ENCODE measurements at regions not wholly inside any gene's neighbourhood (a gene's known extent, or its start where the extent isn't known, plus 50 kb on each side); places are given as distances from the start of the nearest gene placed in this dataset.

DNA sequence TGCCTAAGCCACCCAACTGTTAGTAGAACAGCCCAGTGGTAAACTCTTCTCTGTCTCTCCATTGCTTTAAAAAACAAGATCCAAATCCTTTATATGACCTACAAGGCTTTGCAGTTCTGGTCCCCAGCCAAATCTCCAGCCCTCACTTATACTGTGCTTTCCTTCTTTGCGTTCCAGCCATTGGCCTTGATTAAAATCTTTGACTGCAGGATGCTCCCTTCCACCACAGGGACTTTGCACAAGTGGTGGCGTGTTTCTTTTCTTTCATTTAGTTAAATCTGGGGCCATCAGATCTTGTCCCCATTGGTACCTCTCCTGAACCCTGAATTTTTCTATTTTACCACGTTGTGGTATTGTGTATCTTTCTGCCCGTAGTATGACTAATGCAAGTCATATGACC, 183.7 kb downstream of the VRK1 start:
- no peak for DNase-seq

DNA sequence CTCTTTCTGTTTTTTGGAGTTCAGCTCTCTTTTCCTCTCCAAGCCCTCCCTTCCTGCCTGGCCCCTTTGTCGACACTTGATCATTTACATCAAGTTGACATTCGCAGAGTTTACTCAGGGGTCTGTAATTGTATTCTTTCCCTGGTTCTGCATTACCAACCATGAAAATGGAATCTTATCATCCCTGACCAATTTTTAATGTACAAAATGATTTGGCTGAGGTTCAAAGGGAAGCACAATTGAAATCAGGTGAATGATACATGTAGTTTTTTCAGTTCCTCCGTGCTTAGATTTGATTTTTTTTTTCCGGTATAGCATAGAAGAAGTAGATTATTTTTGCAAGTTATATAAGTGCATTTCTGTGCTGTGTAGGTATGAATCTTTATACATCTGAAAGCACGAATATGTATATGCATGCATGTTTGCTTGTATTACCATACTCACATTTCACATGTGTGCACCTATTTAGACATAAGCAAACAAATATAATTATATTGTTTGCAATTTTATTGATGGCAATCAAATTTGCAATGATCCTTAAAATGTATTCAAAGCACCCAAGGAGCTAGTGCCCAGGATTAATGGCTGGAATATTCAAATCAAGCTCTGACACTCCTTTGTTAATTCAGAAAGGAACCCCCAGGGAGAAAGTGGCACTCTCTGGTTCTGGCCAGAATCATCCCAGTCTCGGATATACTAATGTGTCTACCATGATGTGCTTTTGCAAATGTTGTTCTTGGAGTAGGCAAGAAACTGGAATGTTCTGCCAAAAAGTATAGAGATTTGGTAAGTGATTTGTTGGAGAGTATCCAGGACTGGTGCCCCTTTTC, 189.3 kb downstream of the VRK1 start:
- no peak for DNase-seq

DNA sequence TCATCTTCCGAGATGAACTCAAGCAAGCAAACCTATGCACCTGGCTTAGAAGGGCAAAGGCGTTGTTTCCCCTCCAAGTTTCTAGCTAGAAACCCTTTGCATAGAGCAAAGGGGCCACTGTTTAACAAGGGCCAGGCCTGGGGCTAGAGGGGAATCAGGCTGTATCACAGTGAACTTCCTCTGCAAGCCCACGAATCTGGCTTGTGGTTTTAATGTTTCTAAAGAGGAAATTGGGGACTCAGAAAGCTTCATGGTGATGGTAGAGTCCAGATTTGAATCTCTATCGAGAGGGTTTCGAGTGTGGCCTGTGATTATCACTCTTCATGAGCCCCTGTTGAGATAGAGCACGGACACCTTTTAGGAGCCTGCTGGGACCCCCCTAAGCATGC, 189.9 kb downstream of the VRK1 start:
- DNase-seq = no peak

DNA sequence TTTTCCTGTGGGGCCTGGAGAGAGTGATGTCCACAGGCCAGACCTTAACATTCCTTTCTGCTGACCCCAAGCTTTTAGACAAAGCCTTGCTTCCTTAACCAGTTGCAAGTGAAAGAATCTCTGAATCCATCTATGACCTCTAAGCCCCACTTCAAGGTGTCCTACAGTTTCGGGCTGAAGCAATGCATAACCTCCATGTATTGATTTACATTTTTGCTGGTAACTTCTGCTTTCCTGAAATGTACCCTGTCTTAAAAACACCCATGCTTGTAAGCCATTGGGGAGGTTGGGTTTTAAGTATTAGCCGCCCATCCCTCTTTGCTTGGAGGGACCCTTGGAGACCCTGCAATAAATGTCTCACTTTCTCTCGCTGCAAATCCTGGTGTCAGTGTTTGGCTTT, 190.6 kb downstream of the VRK1 start:
- DNase-seq = no peak

DNA sequence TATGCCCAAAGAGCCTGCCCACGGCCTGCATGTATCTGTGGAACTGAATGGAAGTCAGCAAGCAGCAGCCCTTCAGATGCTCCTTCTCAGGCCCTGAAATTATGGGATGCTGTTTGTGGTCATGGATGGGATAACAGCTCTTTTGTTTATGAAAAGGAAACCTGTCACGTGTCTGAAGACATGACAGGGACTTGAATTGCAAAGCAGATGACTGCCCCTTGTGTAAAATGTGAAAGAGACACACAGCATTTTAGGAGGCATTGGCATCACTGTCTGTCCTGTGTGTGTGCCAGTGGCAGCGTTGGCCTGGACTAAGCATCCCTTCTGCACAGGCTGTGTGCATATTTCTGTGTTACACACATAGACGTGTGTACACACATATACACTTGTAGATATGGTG, 192.1 kb downstream of the VRK1 start:
- DNase-seq = no peak

DNA sequence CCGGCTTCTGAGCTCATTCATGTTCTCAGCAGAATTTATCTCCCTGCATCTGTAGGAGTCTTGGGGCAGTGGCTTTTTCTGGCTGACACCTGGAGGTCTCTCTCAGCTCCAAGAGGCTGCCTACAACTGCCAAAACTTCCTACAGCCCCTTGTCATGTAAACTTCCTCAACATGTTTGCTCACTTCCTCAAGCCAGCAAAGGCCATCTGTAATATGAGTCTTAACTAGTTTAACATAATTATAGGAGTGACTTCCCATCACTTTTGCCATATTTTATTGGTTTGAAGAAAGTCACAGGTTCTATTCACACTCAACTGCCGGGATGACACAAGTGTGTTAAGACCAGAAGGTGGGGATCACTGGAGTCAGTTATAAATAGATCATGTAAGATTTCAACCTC, 194.0 kb downstream of the VRK1 start:
- no peak for DNase-seq

DNA sequence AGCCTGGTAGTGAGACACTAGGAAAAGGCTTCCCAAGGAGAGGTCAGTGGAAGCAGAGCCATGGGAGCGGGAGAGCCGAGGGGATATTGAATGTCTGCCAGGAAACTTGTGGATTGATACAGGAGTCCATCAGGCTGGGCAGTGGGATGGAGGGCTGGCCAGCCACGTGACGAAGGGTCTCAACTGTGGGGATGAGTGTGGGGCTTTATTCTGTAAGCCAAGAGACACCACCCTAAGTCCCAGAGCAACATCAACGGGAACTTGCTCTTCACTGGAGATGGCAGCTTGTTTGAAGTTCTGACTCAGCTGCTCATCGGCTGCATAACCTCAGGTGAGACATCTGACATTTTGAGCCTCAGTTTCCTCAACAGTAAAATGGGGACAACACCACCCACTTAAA, 197.8 kb downstream of the VRK1 start:
- DNase-seq = no peak

DNA sequence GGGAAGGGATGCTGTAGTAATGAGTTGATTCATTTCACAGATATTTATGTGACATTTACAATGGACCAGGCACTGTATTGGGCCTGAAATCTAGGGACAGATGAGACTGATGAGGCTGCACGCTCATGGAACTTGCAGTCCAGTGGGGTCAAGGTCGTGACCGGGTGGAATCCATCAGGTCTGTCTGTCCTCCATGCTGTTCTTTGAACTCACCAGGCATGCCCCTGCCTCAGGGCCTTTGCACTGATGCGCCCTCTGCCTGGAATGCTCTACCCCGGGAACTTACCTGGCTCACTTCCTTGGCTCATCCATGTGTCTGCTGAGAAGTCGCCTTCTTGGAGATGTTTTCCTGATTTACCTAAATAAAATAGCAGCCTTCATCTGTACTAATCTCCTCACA, 200.1 kb downstream of the VRK1 start:
- no peak for DNase-seq

DNA sequence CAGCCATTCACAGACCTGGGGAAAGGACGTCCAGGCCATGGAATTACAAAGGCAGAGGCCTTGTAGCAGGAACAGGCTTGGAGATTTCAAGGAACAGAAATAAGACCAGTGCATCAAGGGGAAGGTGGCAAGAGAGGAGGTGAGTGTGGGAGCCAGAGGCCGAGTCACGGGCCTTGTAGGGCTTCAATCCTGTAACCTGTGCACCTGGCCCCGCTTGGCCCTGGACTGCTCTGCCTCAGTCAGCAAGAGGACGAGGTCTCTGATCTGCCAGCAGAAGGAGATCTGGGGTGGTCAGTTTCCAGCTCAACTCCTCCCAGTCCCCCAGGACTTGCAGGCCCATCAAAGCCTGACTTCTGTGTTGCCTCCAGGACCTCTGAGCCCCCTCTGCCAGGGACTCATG, 200.8 kb downstream of the VRK1 start:
- no peak for DNase-seq

DNA sequence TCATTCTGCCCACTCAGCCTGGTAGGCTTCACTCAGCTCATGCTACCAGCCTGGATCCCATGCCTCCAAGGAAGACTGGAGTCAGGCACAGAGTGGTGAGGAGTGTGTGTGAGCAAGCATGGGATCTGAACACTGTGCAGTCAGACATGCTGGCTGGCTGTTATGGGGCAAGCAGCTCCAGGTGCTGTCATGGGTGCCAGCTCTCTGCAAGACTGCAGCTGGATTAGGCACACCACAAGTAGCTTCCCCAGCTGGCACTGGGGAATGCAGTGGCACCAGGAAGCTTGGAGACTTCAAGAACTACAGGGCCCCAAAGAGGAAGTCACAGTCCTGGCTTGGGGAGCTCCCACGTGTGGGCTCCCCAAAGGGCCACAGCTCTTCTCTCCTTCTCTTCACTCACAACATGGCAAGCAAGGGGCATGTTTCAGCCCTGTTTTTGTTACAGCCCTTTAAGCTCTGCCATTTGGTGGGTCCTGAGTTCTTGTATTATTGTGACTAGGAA, 202.5 kb downstream of the VRK1 start:
- no peak for DNase-seq

DNA sequence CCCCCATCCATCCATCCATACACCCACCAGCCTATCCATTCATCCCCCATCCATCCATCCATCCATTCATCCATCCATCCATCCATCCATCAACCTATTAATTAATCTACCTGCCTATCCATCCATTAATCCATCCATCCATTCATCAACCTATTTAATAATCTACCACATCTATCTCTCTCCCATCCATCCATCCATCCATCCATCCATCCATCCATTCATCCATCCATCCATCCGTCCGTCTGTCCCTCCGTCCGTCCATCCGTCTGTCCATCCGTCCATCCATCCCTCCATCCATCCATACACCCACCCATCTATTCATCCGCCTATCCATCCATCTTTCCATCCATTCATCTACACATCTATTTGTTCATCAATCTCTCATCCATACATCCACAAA, 205.3 kb downstream of the VRK1 start:
- DNase-seq = no peak

DNA sequence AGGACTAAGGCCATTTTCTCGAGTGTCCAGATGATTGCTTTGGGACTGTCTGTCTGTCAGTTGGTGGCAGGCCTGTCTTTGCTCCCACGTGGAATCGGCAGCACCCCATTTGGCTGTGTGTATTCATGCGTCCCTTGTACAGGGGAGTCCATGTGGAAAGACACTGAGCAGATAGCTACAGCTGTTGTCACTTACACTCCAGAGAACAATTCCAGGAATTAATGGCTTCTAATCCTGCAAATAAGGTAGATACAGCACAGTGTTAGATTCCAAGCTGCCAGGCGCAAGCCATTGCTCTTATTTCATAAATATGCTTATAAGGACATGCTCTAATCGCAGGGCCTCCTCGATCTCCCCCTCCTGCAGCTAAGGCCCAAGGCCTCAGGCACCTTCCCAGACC, 208.8 kb downstream of the VRK1 start:
- no peak for DNase-seq

DNA sequence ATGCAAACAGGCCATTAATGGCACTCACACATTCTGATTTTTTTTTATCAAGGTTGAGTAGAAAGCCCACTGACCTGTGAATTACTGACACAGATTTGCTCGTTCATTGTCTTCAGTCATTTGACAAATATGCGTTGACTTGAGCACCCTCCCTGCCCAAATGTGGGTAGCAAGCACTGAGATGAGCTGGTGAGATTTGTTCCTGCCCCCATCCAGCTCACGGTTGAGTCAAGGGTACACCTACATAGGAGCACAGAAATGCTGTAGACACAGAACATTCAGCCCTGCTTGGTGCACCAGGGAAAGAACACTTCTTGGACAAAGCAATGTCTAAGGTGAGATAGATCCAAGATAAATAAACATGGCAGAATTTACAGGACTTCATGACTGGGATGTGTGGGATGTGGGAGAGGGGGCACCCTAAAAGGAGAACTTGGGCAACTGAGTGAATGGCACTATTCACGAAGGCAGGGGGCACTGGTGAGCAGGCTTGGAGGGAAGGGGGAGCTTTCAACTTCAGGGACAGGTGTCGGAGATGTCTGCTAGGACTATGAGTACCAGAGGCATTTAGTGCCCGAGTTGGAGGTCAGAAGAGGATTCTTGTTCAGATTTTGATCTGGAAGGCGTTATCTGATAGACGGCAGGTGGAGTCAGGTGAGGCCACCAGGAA, 213.4 kb downstream of the VRK1 start:
- DNase-seq = no peak

DNA sequence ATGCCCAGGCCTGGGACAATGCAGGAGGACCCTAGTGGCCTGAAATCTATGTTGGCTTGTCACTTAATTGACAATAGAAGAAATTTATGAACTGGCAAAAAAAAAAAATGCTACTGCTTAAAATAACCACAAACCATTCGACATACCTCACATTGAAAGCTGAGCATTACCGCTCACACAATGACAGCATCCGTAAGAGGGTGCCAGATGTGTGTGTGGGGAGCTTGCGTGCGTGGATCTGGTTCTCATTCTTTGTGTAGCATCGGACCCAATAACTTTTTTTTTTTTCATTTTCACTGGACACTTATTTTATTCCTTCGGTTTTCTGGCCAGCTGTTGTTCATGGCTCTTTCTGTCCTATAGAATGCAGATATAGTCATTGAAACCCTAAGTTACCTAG, 216.7 kb downstream of the VRK1 start:
- DNase-seq = no peak

DNA sequence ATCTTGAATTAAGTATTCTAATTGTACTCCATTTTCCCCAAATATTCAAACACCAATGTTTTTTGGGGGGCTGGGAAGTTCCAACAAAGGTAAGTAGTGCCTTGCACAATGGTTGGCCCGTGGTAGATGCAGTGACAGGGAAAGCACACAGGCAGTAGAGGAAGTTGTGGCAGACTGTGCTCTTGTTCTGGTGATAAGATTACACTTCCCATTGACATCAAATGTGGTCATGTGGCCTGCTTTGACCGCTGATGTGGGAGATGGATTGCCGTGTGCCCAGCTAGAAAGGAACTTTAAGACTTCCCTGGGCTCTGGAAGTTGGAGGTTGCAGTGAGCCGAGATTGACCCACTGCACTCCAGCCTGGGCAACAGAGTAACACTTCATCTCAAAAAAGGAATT, 223.8 kb downstream of the VRK1 start:
- peak; percentile 11 for DNase-seq

DNA sequence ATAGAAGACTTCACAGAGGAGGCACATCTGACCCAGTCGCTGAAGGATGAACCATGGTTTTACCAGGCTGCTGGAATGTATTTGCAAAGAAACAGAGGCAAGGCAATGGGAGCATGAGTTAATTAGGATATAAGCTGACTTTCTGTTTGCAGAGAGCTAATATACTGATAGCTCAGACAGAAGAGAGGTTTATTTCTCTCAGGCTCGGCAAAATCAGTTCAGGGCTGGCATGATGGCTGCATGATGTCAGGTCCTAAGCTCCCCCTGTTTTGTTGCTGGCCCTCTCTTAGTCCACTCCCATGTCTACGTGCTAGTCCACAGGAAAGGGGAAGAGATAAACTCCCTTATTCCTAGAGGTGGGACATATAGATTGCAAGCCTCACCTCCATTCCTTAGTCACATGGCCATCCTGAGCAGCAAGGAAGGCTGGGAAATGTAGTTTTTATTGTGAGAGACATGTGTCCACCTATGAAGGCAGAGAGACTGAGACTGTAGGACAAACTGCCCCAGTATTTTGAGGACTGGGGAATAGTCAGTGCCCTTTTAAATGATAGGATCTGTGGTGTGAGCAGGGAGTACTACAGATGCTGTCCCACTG, 224.5 kb downstream of the VRK1 start:
- no peak for DNase-seq

DNA sequence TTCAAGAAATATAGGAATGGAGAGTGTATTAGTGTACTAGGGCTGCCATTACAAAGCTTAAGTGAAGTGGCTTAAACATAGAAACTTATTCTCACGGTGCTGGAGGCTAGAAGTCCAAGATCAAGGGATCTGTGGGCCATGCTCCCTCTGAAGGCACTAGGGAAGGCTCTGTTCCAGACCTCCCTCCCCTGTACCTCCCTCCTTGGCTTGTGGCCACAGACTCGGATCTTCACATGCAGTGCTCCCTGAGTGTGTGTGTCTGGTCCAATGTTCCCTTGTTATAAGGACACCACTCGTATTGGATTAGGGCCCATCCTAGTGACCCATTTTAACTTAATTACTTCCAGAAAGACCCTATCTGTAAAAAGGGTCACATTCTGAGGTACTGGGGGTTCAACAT, 225.6 kb downstream of the VRK1 start:
- no peak for DNase-seq

DNA sequence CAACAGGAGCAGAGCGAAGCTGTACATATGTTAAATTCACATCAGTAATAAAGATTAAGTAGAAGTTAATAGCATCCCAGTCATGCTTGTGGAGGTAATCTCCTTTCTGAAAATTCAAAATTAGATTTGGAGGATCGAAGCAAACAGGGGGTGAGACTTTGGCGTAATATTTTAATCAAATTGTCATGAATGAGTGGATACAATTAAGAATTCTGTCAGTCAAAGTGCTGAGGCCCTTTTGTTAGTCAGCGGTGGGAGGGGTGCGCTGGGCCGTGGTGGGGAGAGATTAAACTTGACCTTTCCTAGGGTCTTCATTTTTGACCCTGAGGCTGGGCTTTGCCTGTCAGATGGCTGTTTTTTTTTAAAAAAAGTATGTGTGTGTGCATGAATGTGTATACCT, 226.7 kb downstream of the VRK1 start:
- DNase-seq = no peak

DNA sequence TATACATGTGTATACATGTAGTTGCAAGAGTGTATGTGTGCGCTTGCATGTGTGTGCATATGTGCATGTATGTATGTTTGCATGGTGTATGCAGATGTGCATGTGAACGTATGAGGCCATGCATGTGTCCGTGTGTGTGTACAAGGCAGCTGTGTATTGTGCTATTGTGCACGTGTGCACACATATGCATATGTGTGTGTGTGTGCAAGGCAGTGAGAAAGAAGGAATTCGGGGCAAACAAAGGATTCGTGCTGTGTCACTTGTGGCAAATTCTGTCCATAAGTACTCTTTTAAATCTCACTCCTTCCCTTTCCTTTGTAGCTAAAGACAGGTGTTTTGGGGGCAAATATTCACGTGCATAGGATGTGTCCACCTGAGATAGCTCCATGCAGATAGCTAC, 227.1 kb downstream of the VRK1 start:
- no peak for DNase-seq

DNA sequence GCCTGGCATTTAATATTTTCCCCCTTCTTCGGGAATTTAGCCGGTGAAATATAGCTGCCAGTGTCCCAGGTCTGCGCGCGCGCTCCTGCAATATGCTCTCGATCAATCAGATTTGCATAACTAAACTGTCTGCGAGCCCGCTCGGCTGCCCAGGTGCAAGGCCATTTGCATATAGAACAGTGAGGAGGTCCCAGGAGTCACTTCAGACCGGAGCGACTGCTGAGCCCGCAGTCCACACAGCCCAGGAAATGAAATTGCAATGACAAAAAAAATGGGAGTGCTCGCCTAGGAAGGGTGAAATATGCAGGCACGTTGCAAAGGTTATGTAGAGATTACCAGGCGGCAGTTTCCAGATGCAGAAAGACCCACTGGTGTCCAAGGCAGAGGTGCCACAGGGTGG, 228.5 kb downstream of the VRK1 start:
- DNase-seq = no peak

DNA sequence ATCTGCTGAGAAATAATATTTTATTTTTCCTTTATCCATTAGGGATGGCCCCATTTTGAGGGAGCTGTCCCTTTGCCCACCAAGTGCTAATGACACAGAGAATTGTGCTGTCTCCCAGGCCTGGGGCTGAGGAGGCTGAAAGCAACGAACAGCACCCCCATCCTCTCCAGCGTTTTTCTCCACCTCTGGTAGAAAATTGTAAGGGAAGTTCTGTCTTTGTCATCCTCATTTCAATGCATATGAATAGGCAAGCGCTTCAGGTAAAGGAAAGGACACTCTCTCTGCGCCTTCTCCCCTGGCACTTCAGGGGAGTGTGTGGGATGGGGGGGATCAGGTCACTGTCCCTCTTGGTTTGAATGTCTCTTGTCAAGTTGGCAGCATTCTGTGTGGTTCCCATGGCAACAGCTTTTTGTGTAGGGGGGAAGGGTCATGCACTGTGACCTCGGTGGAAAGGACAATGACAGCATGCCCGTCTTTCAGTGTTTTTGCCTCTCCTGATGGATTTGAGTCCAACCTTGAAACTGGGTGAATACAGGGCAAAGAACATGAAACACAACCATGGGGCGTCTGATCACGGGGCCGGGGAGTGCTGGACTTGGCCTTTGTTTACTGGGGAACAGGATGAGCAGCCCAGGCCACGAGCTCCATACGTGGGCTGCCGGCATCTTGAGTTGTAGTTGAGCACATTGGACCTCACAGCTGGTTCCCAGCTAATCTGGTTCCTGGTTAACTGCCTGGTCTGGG, 230.2 kb downstream of the VRK1 start:
- no peak for DNase-seq

DNA sequence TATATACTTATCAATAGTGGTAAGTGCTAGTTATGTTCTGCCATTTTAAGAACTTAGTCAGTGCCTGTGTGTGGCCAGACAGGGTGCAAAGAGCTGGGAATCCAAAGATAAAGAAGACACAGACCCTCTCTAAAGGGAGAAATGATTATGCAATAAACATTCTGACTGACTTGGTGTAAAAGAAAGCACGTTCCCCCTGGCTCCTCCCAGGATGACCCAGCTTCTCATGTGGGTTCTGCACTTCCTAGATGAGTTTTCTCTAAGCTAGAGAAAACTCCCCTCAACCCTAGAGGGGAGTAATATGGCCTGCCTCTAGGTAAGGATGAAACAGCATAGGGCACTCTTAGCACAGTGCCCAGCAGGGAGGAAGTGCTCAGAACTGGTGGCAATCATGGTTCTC, 231.2 kb downstream of the VRK1 start:
- DNase-seq = no peak

DNA sequence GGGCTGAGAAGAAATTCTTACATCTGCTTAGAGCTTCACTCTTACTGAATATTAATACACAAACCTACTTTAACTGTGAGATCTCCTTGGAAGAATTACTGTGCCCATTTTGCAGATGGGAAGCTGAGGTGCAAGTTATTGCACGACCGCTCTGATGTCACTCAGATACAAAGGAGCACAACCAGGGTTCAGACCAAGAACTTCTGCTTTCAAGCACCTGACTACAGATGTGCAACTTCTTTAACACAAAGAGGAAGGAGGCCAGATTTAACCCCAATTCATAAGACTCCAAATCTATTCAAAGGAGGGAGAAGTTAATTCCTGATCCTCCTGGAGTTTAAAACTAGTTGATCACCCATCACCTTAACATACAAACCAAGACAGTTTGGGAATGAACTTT, 232.6 kb downstream of the VRK1 start:
- no peak for DNase-seq

DNA sequence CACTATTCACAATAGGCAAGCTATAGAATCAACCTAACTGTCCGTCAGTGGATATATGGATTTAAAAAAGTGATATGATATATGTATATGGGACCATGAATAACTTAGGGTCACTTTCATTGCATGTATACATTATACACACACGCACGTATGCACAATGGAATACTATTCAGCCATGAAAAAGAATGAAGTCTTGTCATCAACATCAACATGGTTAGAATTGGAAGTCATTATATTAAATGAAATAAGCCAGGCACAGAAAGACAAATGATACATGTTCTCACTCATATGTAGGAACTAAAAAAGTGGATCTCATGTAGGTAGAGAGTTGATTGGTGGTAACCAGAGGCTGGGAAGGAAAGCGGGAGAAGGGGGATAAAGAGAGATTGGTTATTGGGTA, 234.3 kb downstream of the VRK1 start:
- no peak for DNase-seq

Measured in GF-D8 (cell line).